ENCODE measurements at regions not wholly inside any gene's neighbourhood (a gene's known extent, or its start where the extent isn't known, plus 50 kb on each side); places are given as distances from the start of the nearest gene placed in this dataset.

- H3K27me3 ChIP-seq (replicated peaks in 1 of 2; ENCODE audit: control insufficient read depth in 2 of 2, insufficient read depth in 2 of 2, low read length in 1 of 2) = no peaks in the 10 kb centered on the region; a peak in 1 of 4 replicates
- H2AFZ ChIP-seq (ENCODE audit: control insufficient read depth, low read depth, low read length) = no peak overlapping the region
- no peak overlapping the region for H3K4me3 ChIP-seq
- FAIRE-seq (no peak), DNase-seq (ENCODE audit: low read depth, low spot score) (no peak), ATAC-seq (no peak)
- SMC1A ChIA-PET (ENCODE audit: uncharacterized antibody, unreplicated experiment) = no interaction called here
- intact Hi-C loops (cut with micrococcal nuclease; ENCODE audit: unreplicated experiment) = no loop called here
- H3K36me3 ChIP-seq (ENCODE audit: control insufficient read depth in 2 of 2, insufficient read depth in 2 of 2, low read length in 1 of 2) = no peaks in the 10 kb centered on the region
- H3K4me2 ChIP-seq (ENCODE audit: control insufficient read depth, insufficient read depth) = no peak overlapping the region
- H3K27ac ChIP-seq (ENCODE audit: control insufficient read depth, insufficient read depth) = no peak overlapping the region
- in situ Hi-C loops (cut with MboI) = no loop called here
- CTCF ChIA-PET = no interaction called here
- no peaks in the 10 kb centered on the region for H3K4me1 ChIP-seq (ENCODE audit: control insufficient read depth, insufficient read depth, low read length)
- no TSS peak for BruUV-seq (replicated peaks)
- no peak overlapping the region for H3K9ac ChIP-seq (ENCODE audit: control insufficient read depth, insufficient read depth, low read length)
- no peaks in the 10 kb centered on the region for H3K79me2 ChIP-seq (ENCODE audit: control insufficient read depth, insufficient read depth, low read length)
- no peaks in the 10 kb centered on the region for H4K20me1 ChIP-seq (ENCODE audit: control insufficient read depth, insufficient read depth)
- POLR2A ChIA-PET = no interaction called here
- TF ChIP-seq ETV6 (conservative IDR thresholded peaks at IDR 0.05 in 1 of 2, IDR thresholded peaks at IDR 0.05 in 1 of 2; ENCODE audit: borderline replicate concordance in 1 of 2, low read depth in 1 of 2) (no peak), KAT2A (conservative IDR thresholded peaks at IDR 0.05; ENCODE audit: control insufficient read depth, low read depth, low read length) (no peak), RB1 (IDR thresholded peaks at IDR 0.05; ENCODE audit: borderline replicate concordance) (no peak), LARP7 (IDR thresholded peaks at IDR 0.05) (no peak), EP300 (IDR thresholded peaks at IDR 0.05; ENCODE audit: borderline replicate concordance in 1 of 2, control insufficient read depth in 1 of 2, low read depth in 2 of 2, low read length in 2 of 2) (no peak), ZNF217 (IDR thresholded peaks at IDR 0.05) (no peak), NFYA (IDR thresholded peaks at IDR 0.05; ENCODE audit: borderline replicate concordance, low read depth, low read length) (no peak), TCF7 (IDR thresholded peaks at IDR 0.05; ENCODE audit: borderline replicate concordance) (no peak), WRNIP1 (IDR thresholded peaks at IDR 0.05; ENCODE audit: borderline replicate concordance, low read depth, low read length) (no peak), SP1 (IDR thresholded peaks at IDR 0.05; ENCODE audit: low read depth, low read length) (no peak), PML (IDR thresholded peaks at IDR 0.05; ENCODE audit: low read length) (no peak), RELA (IDR thresholded peaks at IDR 0.05; ENCODE audit: borderline replicate concordance, partially characterized antibody) (no peak), FOS (IDR thresholded peaks at IDR 0.05; ENCODE audit: borderline replicate concordance, extremely low read depth, insufficient read length) (no peak), CREB1 (IDR thresholded peaks at IDR 0.05; ENCODE audit: low read depth) (no peak), TCF3 (IDR thresholded peaks at IDR 0.05; ENCODE audit: borderline replicate concordance, insufficient read depth, low read depth, low read length) (no peak), MLLT1 (IDR thresholded peaks at IDR 0.05) (no peak)
- TF ChIP-seq, protein P1, sequence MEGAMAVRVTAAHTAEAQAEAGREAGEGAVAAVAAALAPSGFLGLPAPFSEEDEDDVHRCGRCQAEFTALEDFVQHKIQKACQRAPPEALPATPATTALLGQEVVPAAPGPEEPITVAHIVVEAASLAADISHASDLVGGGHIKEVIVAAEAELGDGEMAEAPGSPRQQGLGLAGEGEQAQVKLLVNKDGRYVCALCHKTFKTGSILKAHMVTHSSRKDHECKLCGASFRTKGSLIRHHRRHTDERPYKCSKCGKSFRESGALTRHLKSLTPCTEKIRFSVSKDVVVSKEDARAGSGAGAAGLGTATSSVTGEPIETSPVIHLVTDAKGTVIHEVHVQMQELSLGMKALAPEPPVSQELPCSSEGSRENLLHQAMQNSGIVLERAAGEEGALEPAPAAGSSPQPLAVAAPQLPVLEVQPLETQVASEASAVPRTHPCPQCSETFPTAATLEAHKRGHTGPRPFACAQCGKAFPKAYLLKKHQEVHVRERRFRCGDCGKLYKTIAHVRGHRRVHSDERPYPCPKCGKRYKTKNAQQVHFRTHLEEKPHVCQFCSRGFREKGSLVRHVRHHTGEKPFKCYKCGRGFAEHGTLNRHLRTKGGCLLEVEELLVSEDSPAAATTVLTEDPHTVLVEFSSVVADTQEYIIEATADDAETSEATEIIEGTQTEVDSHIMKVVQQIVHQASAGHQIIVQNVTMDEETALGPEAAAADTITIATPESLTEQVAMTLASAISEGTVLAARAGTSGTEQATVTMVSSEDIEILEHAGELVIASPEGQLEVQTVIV (IDR thresholded peaks at IDR 0.05; ENCODE audit: borderline replicate concordance, partially characterized antibody) = no peak
- TF ChIP-seq, protein P2, sequence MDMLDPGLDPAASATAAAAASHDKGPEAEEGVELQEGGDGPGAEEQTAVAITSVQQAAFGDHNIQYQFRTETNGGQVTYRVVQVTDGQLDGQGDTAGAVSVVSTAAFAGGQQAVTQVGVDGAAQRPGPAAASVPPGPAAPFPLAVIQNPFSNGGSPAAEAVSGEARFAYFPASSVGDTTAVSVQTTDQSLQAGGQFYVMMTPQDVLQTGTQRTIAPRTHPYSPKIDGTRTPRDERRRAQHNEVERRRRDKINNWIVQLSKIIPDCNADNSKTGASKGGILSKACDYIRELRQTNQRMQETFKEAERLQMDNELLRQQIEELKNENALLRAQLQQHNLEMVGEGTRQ (IDR thresholded peaks at IDR 0.05; ENCODE audit: borderline replicate concordance, low read depth, low read length) = no peak
- TF ChIP-seq, protein P3, sequence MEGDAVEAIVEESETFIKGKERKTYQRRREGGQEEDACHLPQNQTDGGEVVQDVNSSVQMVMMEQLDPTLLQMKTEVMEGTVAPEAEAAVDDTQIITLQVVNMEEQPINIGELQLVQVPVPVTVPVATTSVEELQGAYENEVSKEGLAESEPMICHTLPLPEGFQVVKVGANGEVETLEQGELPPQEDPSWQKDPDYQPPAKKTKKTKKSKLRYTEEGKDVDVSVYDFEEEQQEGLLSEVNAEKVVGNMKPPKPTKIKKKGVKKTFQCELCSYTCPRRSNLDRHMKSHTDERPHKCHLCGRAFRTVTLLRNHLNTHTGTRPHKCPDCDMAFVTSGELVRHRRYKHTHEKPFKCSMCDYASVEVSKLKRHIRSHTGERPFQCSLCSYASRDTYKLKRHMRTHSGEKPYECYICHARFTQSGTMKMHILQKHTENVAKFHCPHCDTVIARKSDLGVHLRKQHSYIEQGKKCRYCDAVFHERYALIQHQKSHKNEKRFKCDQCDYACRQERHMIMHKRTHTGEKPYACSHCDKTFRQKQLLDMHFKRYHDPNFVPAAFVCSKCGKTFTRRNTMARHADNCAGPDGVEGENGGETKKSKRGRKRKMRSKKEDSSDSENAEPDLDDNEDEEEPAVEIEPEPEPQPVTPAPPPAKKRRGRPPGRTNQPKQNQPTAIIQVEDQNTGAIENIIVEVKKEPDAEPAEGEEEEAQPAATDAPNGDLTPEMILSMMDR (IDR thresholded peaks at IDR 0.05 in 2 of 3, conservative IDR thresholded peaks at IDR 0.05 in 1 of 3; ENCODE audit: control insufficient read depth in 2 of 3, extremely low read depth in 1 of 3, insufficient read depth in 1 of 3, low read depth in 3 of 3, low read length in 3 of 3) = no peak
- WGBS (ENCODE audit: insufficient coverage, insufficient replicate concordance, low lambda C conversion rate, missing lambda C conversion rate) = 69% methylated on average over 4 of the region's 4 CpGs
- RAD21 ChIA-PET (ENCODE audit: unreplicated experiment) = no interaction called here
- H3K9me3 ChIP-seq (replicated peaks; ENCODE audit: control insufficient read depth, insufficient read depth, low read length) = no peaks in the 10 kb centered on the region
These were observed 234.3 kb downstream of the TLE4 start for GRCh38 chr9:79806086-79806485.

Measured in GM12878 (cell line).